A204.1 (cell line): ENCODE measurements at regions not wholly inside any gene's neighbourhood (a gene's known extent, or its start where the extent isn't known, plus 50 kb on each side); places are given as distances from the start of the nearest gene placed in this dataset.
A peak's percentile ranks its signal among the peaks of the same experiment; 100 is the strongest.

Experiments
- FAIRE-seq: peaks from 2 replicates; lab custom pipeline; 2012; peaks lifted over from hg19 to GRCh38; lab: Jason Lieb, UNC

DNA sequence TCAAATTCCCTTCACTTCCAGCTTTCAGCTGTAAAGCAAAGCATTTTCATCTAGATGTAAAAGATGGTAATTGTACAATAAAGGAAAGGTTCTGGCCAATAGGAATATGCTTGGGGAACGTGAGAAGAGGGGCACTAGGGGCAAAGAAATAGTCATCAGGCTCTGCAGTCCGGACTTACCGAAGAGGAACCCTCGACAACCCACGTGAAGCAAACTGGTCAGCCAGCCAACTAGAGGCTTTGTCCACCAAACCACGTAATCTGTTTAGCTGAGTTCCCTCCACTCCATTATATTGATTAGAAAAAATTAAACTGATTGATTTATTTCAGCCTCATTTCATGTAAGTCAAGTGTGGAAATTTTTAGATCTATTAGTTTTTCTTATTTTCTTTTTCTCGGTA is 300.4 kb upstream of the FANCL start:
- FAIRE-seq, result peak; percentile 14

DNA sequence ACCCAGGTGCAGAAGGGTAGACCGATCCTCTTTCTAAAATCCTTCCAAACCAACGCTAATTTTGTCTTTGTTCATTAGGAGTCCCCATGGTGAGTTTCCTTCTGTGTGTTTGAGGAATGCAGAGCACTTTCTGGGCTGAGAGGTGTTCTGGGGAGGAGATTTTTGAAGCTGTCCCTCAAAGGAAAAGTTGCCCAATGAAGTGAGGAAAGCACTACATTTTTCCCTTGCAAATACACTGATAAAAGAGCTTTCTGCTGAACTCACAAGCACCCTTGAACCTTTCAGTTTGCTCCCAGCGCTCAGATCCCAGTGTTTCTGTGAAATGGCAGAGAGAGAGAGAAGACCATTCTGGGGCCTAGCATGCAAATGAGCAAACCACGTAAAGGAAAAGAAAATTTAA is 299.6 kb upstream of the FANCL start:
- no peak for FAIRE-seq

GRCh38 chr2:58539973-58540372 is 298.8 kb upstream of the FANCL start:
- no peak for FAIRE-seq

GRCh38 chr2:58535990-58536389 is 294.9 kb upstream of the FANCL start:
- no peak for FAIRE-seq

DNA sequence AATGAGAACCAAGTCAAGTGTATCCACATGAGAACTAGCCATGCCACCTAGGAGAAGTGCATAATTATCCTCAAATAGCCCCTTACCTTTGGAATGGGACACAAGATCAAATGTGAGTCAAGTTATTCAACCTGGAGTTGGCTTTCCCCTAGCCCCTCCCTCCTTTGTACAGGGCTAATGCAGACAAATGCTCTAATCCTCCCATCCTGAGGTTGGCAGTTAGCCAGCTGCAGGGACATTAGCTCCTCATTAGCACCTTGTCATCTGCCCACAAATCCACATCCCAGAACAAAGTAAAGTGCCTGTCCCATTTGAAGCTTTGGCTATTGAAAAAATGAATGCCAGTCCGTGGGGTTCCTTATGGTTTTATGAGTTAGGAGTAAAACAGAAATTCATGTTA is 294.1 kb upstream of the FANCL start:
- no peak for FAIRE-seq

- FAIRE-seq, result no peak
Measured at GRCh38 chr2:58533376-58533775, 292.3 kb upstream of the FANCL start.

- no peak for FAIRE-seq
Measured at GRCh38 chr2:58532641-58533040, 291.5 kb upstream of the FANCL start.

DNA sequence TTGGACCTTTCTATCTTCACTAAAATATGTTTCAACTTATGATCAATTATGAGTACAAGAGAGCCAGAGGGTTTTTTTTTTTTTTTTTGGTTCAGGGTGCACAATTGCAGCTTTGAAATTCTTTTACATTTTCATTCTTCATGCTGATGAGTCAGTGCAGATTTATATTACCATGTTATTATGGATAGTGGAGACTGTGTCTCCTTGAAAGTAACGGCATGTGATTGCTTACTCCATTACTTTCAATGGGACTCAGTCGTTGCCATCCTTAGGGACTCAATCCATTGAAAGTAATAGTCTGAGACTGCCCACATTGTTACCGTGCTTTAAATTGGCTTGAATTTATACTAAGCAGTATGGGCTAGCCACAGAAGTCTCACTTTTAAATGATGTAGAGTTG is 286.5 kb upstream of the FANCL start:
- no peak for FAIRE-seq

GRCh38 chr2:58521803-58522554 is 280.9 kb upstream of the FANCL start:
- FAIRE-seq, result no peak

DNA sequence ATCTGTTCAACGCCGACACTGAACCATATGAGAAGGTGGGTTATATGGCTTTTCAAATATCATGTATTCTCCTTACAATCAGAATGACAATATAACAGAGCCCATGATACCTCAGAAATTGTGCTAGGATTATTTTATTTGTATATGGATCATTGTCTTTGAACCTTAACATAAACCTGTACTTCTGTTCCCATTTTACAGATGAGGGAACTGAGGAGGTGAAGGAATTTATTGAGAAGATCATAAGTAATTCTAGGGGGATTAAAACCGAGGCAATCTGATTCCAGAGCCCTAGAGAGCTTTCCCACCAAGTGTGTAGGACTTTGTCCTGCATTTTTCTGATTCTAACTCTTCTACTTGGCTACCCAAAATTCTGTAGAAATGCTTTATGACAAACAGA is 279.8 kb upstream of the FANCL start:
- no peak for FAIRE-seq

DNA sequence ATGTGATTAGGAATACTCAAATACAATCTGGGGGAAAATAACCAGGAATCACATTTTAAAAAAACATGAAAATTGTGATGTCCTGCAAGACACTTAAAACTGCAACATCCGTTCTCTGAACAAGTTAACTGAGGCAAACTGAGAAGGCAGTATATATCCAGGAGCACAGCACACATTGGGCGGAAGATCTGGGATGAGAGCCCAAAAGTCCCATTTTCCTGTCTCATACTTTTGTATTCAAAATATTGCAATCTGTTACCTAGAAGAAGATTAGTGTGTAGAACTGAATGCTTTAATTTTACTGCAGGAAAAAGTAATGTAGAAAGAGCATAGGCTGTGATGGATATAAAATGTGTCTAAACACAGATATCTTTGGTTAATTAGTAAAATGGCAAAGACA is 276.8 kb upstream of the FANCL start:
- no peak for FAIRE-seq

DNA sequence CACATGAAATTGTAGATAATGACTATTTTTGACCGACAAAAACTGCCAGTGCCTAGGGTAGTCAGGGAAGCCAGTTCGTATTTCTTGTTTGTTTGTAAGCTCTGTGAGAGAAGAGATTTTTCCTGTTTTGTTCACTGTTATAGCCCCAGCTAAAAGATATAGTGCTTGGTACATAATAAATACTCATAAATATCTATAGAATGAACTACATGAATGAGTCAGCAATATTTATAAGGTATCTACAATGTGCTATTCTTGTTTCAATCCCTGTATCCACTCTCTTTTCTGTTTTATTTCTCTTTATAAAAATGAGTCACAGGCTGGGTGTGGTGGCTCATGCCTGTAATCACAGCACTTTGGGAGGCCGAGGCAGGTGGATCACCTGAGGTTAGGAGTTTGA is 275.6 kb upstream of the FANCL start:
- FAIRE-seq, result no peak

DNA sequence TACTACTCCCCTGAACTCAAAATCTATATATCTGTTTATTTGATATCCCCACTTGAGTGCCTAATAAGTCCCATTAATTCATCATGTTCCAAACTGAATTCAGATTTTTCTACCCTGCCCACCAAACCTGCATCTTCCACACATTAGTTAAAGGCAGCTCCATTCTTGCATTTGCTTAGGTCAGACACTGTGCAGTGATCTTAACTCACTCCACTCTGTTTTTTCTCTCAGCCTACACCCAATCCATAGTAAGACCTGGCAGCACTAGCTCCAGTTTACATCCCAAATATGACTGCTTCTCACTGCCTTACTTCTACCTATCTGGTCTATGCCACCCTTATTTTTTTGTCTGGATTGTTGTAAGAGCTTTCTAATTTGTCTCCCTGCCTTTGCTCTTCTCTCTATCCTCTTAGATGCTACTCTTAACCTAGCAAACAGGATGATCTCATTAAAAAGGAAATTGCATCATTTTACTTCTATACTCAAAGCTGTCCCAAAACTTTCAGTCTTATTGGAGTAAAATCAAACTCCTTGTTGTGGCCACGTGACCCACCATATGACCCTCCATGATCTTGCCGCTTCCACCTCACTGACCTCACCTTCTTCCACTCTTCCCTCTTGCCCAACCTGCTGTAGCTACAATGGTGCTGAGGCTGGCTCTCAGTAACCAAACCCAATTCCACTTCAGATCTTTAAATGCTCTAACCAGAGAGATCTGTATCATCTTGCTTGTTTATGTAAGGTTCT is 274.9 kb upstream of the FANCL start:
- no peak for FAIRE-seq

DNA sequence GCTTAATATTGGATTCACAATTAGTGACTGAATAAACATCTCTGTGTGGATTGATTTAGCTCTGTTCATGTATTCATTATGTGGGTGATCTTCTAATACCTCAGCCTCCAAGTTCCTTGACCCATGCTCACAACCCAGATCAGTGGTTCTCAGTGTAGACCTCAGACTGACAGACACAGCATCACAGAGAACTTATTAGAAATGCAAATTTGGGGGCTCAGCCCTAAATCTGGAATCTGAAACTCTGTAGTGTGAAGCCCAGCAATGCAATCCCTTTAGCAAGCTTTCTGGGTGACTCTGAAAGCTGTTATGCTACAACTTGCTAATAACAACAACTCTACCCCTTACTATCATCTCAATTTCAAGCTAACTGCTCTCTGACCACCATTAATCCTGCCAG is 273.1 kb upstream of the FANCL start:
- FAIRE-seq, result no peak

DNA sequence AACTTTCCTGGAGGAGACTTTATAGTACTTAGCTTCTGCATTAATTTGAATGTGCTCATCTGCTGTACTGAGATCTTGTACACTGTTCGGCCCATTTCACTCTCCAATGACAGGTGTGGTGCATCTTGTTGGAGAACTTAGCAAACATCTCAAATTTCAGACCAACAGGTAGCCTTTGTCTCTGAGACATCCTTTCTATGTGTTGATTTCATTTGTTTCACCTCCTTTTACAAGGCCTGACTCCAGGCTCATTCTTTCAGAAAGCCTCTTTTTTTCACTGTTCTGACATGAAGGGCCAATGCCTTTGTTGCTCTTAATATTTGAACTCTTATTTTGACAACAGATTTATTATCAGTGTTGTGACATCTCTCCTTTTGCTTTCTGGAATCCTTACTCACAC is 271.8 kb upstream of the FANCL start:
- FAIRE-seq, result no peak

GRCh38 chr2:58508006-58508405 is 266.9 kb upstream of the FANCL start:
- FAIRE-seq, result no peak

DNA sequence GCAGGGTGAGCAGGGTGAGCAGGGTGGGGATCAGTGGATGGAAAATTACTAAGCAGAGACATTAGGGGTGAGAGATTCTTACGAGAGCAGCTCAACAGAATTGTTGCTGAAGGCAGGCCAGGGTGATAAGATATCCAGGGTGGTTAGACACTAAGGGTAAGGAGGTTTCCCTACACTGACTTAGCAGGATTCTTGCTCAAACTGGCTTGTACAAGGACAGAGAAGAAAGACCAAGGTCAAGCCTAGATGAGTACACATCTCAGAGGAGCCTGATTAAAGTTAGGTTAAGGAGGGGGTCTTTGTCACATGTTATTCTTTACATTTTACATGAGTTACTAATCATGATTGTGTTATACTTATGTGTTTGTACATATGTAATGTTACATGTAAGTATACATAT is 262.8 kb upstream of the FANCL start:
- no peak for FAIRE-seq

DNA sequence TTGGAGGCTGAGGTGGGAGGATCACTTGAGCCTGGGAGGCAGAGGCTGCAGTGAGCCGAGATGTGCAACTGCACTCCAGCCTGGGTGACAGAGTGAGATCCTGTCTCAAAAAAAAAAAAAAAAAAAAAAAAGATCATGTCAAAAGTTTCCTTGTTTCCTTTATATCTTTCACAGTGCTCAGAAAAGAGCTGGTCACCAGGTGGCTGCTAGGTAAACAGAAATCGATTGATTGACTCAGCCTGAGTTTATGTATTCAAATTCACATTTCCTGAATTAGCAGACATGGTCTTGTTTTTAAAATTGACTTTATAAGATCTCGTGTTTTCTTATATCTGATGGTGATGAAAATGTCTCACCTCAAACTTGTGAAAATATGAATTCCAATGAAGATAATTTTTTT is 261.8 kb upstream of the FANCL start:
- FAIRE-seq, result no peak

GRCh38 chr2:58501371-58502160 is 260.4 kb upstream of the FANCL start:
- no peak for FAIRE-seq

DNA sequence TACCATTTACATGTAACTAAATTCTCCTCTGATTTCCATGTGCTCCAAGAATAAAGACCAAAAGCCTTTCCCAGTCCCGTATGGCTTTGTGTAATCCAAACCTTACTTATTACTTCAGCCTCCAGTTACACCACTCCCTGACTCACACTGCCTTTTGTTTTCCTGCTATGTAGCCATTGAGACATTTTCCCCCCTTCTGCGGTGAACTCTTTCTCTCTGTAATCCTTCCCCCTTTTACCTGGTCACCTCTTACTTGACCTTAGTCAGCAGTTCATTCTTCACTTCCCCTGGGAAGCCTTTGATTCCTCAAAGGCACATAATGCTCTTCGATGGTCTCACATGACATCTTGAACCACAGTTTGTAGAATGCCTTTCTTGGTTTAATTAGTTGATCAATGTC is 256.0 kb upstream of the FANCL start:
- no peak for FAIRE-seq

- FAIRE-seq, result no peak
Measured at GRCh38 chr2:58495806-58496205, 254.7 kb upstream of the FANCL start.

GRCh38 chr2:58494071-58494501 is 253.0 kb upstream of the FANCL start:
- FAIRE-seq, result no peak

GRCh38 chr2:58484629-58485028 is 243.5 kb upstream of the FANCL start:
- no peak for FAIRE-seq
